Calu3 (cell line): ENCODE measurements at regions not wholly inside any gene's neighbourhood (a gene's known extent, or its start where the extent isn't known, plus 50 kb on each side); places are given as distances from the start of the nearest gene placed in this dataset.

Source experiments
- BruUV-seq: library from RNA; stranded (reverse); fragments of 400-500 nt; replicated peaks from 2 replicates; lab custom pipeline; 2021; lab: Mats Ljungman, UMichigan
- CTCF ChIA-PET: fragments of 300-600 bp; sonication (Branson Sonifier 250); formaldehyde crosslinking; loops from one replicate; lab custom pipeline; 2022; ENCODE audit warnings: antibody characterized with exemption; lab: Charles Lee
- DNase-seq: peaks from one replicate; pipeline ENCODE4 v3.0.0; 2022
- H3K27ac Mint-ChIP-seq: one replicate; pipeline ENCODE4 v1.8.0; 2022; ENCODE audit warnings: mixed read lengths; ENCODE audit not compliant: unreplicated experiment
- H3K27me3 Mint-ChIP-seq: one replicate; pipeline ENCODE4 v1.8.0; 2022; ENCODE audit warnings: mixed read lengths; ENCODE audit not compliant: unreplicated experiment
- H3K36me3 Mint-ChIP-seq: one replicate; pipeline ENCODE4 v1.8.0; 2022; ENCODE audit warnings: mild to moderate bottlenecking, moderate library complexity, mixed read lengths; ENCODE audit not compliant: insufficient read depth, unreplicated experiment
- H3K4me1 Mint-ChIP-seq: one replicate; pipeline ENCODE4 v1.8.0; 2022; ENCODE audit warnings: mild to moderate bottlenecking, low read depth, mixed read lengths; ENCODE audit not compliant: unreplicated experiment
- H3K4me3 Mint-ChIP-seq: one replicate; pipeline ENCODE4 v1.8.0; 2022; ENCODE audit warnings: mild to moderate bottlenecking, low read depth, moderate library complexity, mixed read lengths; ENCODE audit not compliant: unreplicated experiment
- H3K9me3 Mint-ChIP-seq: one replicate; pipeline ENCODE4 v1.8.0; 2022; ENCODE audit warnings: low read depth, mixed read lengths; ENCODE audit not compliant: unreplicated experiment
- CTCF ChIP-seq: fragments of 200-600 bp; IDR thresholded peaks from one replicate; pipeline ENCODE4 v1.8.0; 2022; ENCODE audit warnings: antibody characterized with exemption; ENCODE audit not compliant: unreplicated experiment
- intact Hi-C: fragments of 100-400 bp; cut with micrococcal nuclease; formaldehyde crosslinking; loops from one replicate; pipeline ENCODE4 v1.10.0; 2022; ENCODE audit not compliant: unreplicated experiment

GRCh38 chr6:105978974-105979373 lies 107.2 kb upstream of the PRDM1 start:
- no peak overlapping the region for H3K4me3 Mint-ChIP-seq
- no peaks in the 10 kb centered on the region for H3K36me3 Mint-ChIP-seq
- intact Hi-C loops: no loop called here
- H3K27me3 Mint-ChIP-seq: no peaks in the 10 kb centered on the region
- no peak for DNase-seq
- H3K9me3 Mint-ChIP-seq: no peaks in the 10 kb centered on the region
- no peak overlapping the region for H3K27ac Mint-ChIP-seq
- CTCF ChIA-PET: no interaction called here
- BruUV-seq: no TSS peak
- no peaks in the 10 kb centered on the region for H3K4me1 Mint-ChIP-seq
- TF ChIP-seq CTCF: no peak

GRCh38 chr6:105977934-105978504 lies 108.1 kb upstream of the PRDM1 start:
- DNase-seq: no peak
- no peaks in the 10 kb centered on the region for H3K9me3 Mint-ChIP-seq
- intact Hi-C loops: no loop called here
- CTCF ChIA-PET: no interaction called here
- H3K4me1 Mint-ChIP-seq: no peaks in the 10 kb centered on the region
- BruUV-seq: no TSS peak
- H3K36me3 Mint-ChIP-seq: no peaks in the 10 kb centered on the region
- no peaks in the 10 kb centered on the region for H3K27me3 Mint-ChIP-seq
- no peak overlapping the region for H3K27ac Mint-ChIP-seq
- H3K4me3 Mint-ChIP-seq: no peak overlapping the region
- no peak for TF ChIP-seq CTCF

GRCh38 chr6:105974986-105975385 lies 111.2 kb upstream of the PRDM1 start:
- Mint-ChIP-seq H3K4me1 (no peaks in the 10 kb centered on the region), H3K27ac (no peak overlapping the region), H3K4me3 (no peak overlapping the region), H3K36me3 (no peaks in the 10 kb centered on the region), H3K9me3 (no peaks in the 10 kb centered on the region), H3K27me3 (no peaks in the 10 kb centered on the region)
- no peak for TF ChIP-seq CTCF
- DNase-seq: no peak
- CTCF ChIA-PET: no interaction called here
- intact Hi-C loops: no loop called here
- BruUV-seq: no TSS peak

DNA sequence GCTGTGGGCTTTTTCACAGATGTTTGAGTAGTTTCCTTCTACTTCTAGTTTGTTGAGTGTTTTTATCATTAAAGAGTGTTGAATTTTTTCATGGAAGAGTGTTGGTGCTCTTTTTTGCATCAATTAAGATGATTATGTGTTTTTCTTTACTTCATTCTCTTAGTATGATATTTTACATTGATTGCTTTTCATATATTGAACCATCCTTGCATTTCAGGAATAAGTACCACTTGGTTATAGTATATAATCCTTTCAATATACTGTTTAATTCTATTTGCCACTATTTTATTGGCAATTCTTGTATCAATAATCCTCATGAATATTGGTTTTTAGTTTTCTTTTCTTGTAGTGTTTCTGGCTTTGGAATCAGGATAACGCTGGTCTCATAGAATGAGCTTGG lies 113.7 kb upstream of the PRDM1 start:
- BruUV-seq: no TSS peak
- no peak for DNase-seq
- intact Hi-C loops: no loop called here

More for the DNA sequence above, 113.7 kb upstream of the PRDM1 start:
- no peaks in the 10 kb centered on the region for H3K27me3 Mint-ChIP-seq
- no peak for TF ChIP-seq CTCF
- no peak overlapping the region for H3K27ac Mint-ChIP-seq
- no peaks in the 10 kb centered on the region for H3K4me1 Mint-ChIP-seq
- H3K4me3 Mint-ChIP-seq: no peak overlapping the region
- CTCF ChIA-PET: no interaction called here
- peaks cover 9% of the 10 kb centered on the region for H3K9me3 Mint-ChIP-seq
- no peaks in the 10 kb centered on the region for H3K36me3 Mint-ChIP-seq
